ENCODE measurements at regions not wholly inside any gene's neighbourhood (a gene's known extent, or its start where the extent isn't known, plus 50 kb on each side); places are given as distances from the start of the nearest gene placed in this dataset.
"Not testable (repeated sequence)": the region's sequence is repeated elsewhere in the genome, so short reads cannot be mapped to it uniquely, and the experiment has no call there.

DNA sequence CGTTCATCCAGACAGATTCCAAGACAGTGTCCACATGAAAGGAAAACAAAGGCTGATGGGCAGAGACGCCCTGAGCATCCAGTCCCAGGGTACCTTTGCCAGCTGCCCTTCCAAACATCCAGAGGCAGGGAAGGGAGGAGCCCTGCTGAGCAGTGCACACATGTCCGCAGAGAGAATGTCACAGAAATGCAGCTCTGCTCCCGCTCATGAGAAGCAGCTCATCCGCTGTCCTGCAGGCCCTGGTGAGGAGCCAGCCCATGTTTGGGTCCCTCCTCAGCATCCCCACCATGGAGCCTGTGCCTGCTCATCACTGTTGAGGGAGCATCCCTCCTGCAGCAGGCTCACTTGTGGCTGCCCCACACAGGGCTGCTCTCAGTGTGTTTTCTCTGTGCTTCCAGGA lies 484.7 kb downstream of the GOLGA6L6 start:
- POLR2A ChIA-PET (ENCODE audit: partially characterized antibody); H4K20me1 ChIP-seq (replicated peaks in 1 of 2; ENCODE audit: control insufficient read depth in 1 of 2, insufficient read depth in 2 of 2, low read length in 2 of 2); H2BK15ac ChIP-seq (ENCODE audit: low read length); H3K4me2 ChIP-seq (ENCODE audit: insufficient read depth in 1 of 2, low read depth in 2 of 2, low read length in 2 of 2); H3K79me2 ChIP-seq (ENCODE audit: control insufficient read depth in 1 of 2, insufficient read depth in 2 of 2, low read length in 2 of 2); H4K5ac ChIP-seq (ENCODE audit: insufficient read length, low read depth, low read length); H3K4ac ChIP-seq (replicated peaks; ENCODE audit: insufficient read length, low read depth, low read length); H2BK12ac ChIP-seq (ENCODE audit: low read depth, low read length); H3K27me3 ChIP-seq (replicated peaks in 1 of 4; ENCODE audit: control insufficient read depth in 3 of 4, extremely low read depth in 1 of 4, insufficient read depth in 3 of 4, low read length in 3 of 4); H3K23ac ChIP-seq (ENCODE audit: insufficient read length); CTCF ChIA-PET (ENCODE audit: partially characterized antibody); H3K4me1 ChIP-seq (replicated peaks in 1 of 4; ENCODE audit: control insufficient read depth in 3 of 4, insufficient read depth in 4 of 4, low read length in 3 of 4); H2BK120ac ChIP-seq (replicated peaks; ENCODE audit: low read depth, low read length); H4K8ac ChIP-seq (ENCODE audit: extremely low read depth, insufficient read depth, low read length); H4K91ac ChIP-seq (replicated peaks; ENCODE audit: insufficient read length, low read length); H3K14ac ChIP-seq (ENCODE audit: insufficient read length); H3K56ac ChIP-seq (replicated peaks; ENCODE audit: insufficient read length, low read depth, low read length); H2AFZ ChIP-seq (ENCODE audit: low read length); H2BK5ac ChIP-seq (ENCODE audit: low read depth, low read length); H2BK20ac ChIP-seq (ENCODE audit: low read length); H3K4me3 ChIP-seq (ENCODE audit: extremely low read depth in 1 of 4, insufficient read depth in 2 of 4, low read depth in 3 of 4, low read length in 4 of 4); FAIRE-seq; H3K23me2 ChIP-seq (ENCODE audit: low read depth, low read length); H3K36me3 ChIP-seq (ENCODE audit: control insufficient read depth in 2 of 4, insufficient read depth in 4 of 4, low read length in 3 of 4); H2AK5ac ChIP-seq (ENCODE audit: low read depth, low read length); DNase-seq (ENCODE audit: low read depth in 1 of 2, low spot score in 2 of 2); H3K79me1 ChIP-seq (ENCODE audit: low read depth, low read length); H3K18ac ChIP-seq (ENCODE audit: extremely low read depth, low read length); H3K9ac ChIP-seq (replicated peaks in 1 of 4; ENCODE audit: extremely low read depth in 1 of 4, low read depth in 3 of 4, low read length in 3 of 4); H3K27ac ChIP-seq (ENCODE audit: low read depth, low read length): not testable (repeated sequence)
- WGBS, 2 experiments (ENCODE audit: extremely low coverage in 1 of 2, insufficient coverage in 1 of 2, insufficient read length in 1 of 2, insufficient replicate concordance in 2 of 2, low coverage in 1 of 2, low lambda C conversion rate in 2 of 2, missing lambda C conversion rate in 1 of 2), result 70% methylated on average over 5 of the region's 5 CpGs; no CpG with 5 or more reads in 1 of the 2 experiments
- peaks cover 0 to 12% of the 10 kb centered on the region in 2 experiments; a peak in 2 of 4 replicates for H3K9me3 ChIP-seq (ENCODE audit: insufficient read depth in 2 of 2, low read depth in 1 of 2, low read length in 1 of 2)

DNA sequence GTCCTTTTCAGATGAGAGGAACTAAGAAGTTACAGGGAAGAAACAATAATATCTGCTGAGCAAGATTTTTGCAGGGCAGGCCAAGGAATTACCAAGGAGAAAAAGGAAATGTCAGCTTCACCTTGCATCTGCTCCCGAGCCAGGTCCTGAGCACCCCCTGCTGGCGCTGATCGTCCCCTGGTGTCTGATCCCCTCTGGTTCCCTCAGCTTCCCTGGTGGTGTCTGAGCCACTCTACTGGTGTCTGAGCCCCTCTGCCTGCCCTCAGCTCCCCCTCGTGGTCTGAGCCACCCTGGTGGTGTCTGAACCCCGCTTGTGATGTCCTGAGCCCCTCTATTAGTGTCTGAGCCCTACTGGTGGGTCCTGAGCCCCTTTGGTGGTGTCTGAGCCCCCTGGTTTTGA lies 485.7 kb downstream of the GOLGA6L6 start:
- H2BK12ac ChIP-seq (ENCODE audit: low read depth, low read length); H2AK5ac ChIP-seq (ENCODE audit: low read depth, low read length); H4K20me1 ChIP-seq (replicated peaks in 1 of 2; ENCODE audit: control insufficient read depth in 1 of 2, insufficient read depth in 2 of 2, low read length in 2 of 2); H3K27ac ChIP-seq (ENCODE audit: low read depth, low read length); H3K79me2 ChIP-seq (ENCODE audit: control insufficient read depth in 1 of 2, insufficient read depth in 2 of 2, low read length in 2 of 2); H3K4me1 ChIP-seq (replicated peaks in 1 of 4; ENCODE audit: control insufficient read depth in 3 of 4, insufficient read depth in 4 of 4, low read length in 3 of 4); H4K8ac ChIP-seq (ENCODE audit: extremely low read depth, insufficient read depth, low read length); H3K4me3 ChIP-seq (ENCODE audit: extremely low read depth in 1 of 4, insufficient read depth in 2 of 4, low read depth in 3 of 4, low read length in 4 of 4); H3K4me2 ChIP-seq (ENCODE audit: insufficient read depth in 1 of 2, low read depth in 2 of 2, low read length in 2 of 2); H3K4ac ChIP-seq (replicated peaks; ENCODE audit: insufficient read length, low read depth, low read length); H3K14ac ChIP-seq (ENCODE audit: insufficient read length); H3K27me3 ChIP-seq (replicated peaks in 1 of 4; ENCODE audit: control insufficient read depth in 3 of 4, extremely low read depth in 1 of 4, insufficient read depth in 3 of 4, low read length in 3 of 4); H3K36me3 ChIP-seq (ENCODE audit: control insufficient read depth in 2 of 4, insufficient read depth in 4 of 4, low read length in 3 of 4); H2BK5ac ChIP-seq (ENCODE audit: low read depth, low read length); H2BK15ac ChIP-seq (ENCODE audit: low read length); H3K18ac ChIP-seq (ENCODE audit: extremely low read depth, low read length); DNase-seq (ENCODE audit: low read depth in 1 of 2, low spot score in 2 of 2); H3K9ac ChIP-seq (replicated peaks in 1 of 4; ENCODE audit: extremely low read depth in 1 of 4, low read depth in 3 of 4, low read length in 3 of 4); H3K79me1 ChIP-seq (ENCODE audit: low read depth, low read length); FAIRE-seq; CTCF ChIA-PET (ENCODE audit: partially characterized antibody); H2BK120ac ChIP-seq (replicated peaks; ENCODE audit: low read depth, low read length); POLR2A ChIA-PET (ENCODE audit: partially characterized antibody); H4K91ac ChIP-seq (replicated peaks; ENCODE audit: insufficient read length, low read length); H3K23ac ChIP-seq (ENCODE audit: insufficient read length); H2AFZ ChIP-seq (ENCODE audit: low read length); H2BK20ac ChIP-seq (ENCODE audit: low read length); H3K23me2 ChIP-seq (ENCODE audit: low read depth, low read length); H4K5ac ChIP-seq (ENCODE audit: insufficient read length, low read depth, low read length); H3K56ac ChIP-seq (replicated peaks; ENCODE audit: insufficient read length, low read depth, low read length): not testable (repeated sequence)
- 92% methylated on average over 3 of the region's 5 CpGs; no CpG with 5 or more reads in 1 of the 2 experiments for WGBS, 2 experiments (ENCODE audit: extremely low coverage in 1 of 2, insufficient coverage in 1 of 2, insufficient read length in 1 of 2, insufficient replicate concordance in 2 of 2, low coverage in 1 of 2, low lambda C conversion rate in 2 of 2, missing lambda C conversion rate in 1 of 2)
- H3K9me3 ChIP-seq (ENCODE audit: insufficient read depth in 2 of 2, low read depth in 1 of 2, low read length in 1 of 2), result peaks cover 0 to 12% of the 10 kb centered on the region in 2 experiments; a peak in 2 of 4 replicates
